Omental fat pad (tissue), 3 donors: ENCODE measurements at regions not wholly inside any gene's neighbourhood (a gene's known extent, or its start where the extent isn't known, plus 50 kb on each side); places are given as distances from the start of the nearest gene placed in this dataset.

Source experiments
- ATAC-seq: fragments of 150-250 bp; one replicate; pipeline ENCODE4 v1.9.1; 2016; ENCODE audit warnings: mild to moderate bottlenecking, moderate library complexity; ENCODE audit not compliant: low FRiP score
- DNase-seq: peaks from one replicate; pipeline ENCODE4 v3.0.0-alpha.2; 2019; ENCODE audit warnings: low spot score
- CTCF ChIP-seq, 3 donors: fragments of 450-650 bp; IDR thresholded peaks; one replicate each; pipeline ENCODE4 v1.5.1; 2016 to 2017; ENCODE audit warnings: antibody characterized with exemption in 3 of 3, mild to moderate bottlenecking in 3 of 3, moderate library complexity in 2 of 3

DNA sequence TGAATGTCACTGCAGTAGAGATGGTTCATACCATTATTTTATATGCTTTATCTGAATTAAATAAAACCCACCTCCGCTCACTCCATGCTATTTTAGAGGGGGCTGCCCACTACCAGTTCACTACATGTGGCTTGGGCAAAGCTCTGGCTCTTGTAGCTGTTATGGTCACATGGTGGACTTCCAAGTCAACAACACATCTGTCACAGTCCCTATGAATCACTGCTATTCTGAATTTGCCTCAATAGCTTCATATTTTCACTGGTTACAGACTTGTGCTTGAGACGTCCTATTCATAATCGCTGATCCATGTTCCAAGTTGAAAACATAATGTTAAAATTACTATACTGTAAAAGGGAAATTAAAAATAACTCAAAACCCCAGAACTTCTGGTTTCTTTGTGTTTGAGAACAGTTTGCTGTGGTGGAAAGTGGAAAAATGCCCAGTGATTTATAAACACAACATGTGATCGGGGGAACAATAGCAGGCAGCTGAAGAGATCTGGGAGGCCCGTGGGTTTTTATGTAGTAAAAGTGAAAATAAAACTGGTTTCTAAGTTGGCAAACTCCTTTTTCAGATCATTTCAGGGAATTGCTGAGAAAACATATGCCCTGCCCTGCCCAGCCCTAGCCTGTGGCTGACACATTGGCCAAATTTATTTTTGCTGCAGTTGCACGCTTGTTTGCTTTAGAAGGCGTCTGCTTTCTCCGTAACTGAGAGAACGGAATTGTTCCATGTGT, 128.8 kb upstream of the PRR23C start:
- no peak for DNase-seq
- ATAC-seq: peak; percentile 70
- TF ChIP-seq CTCF (IDR thresholded peaks at IDR 0.05): no peak

DNA sequence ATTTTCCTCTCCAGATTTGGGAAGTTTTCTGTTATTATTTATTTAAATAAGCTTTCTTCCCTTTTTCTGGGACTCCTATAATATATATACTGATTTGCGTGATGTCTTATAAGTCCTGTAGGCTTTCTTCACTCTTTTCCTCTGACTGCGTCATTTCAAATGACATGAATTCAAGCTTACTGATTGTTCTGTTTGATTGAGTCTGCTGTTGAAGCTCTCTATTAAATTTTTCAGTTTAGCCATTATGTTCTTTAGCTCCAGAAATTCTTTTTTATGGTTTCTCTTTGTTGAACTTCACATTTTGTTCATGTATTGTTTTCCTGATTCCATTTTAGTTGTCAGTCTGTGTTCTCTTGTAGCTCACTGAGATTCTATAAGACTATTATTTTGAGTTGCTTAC, 135.8 kb upstream of the PRR23C start:
- no peak for TF ChIP-seq CTCF (IDR thresholded peaks at IDR 0.05)
- ATAC-seq: no peak
- DNase-seq: no peak

DNA sequence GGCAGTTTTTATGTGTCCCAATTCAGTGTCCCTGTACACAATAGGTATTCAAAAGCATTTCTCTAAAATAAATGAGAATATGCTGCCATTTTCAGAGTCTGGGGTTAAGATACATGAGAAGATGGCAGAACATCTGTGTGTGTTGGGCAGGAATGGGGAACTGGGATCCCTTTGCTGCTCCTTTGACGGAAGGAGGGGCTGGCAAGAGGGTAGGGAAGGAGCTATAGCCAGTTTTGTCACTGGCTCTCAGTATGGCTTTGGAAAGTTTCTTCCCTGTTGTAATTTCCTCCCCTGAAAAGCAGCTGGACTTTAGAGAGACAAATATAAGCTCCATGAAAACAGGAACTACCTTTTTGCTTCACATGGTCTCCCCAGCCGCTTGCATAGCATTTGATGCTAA, 137.5 kb upstream of the PRR23C start:
- no peak for ATAC-seq
- no peak for TF ChIP-seq CTCF (IDR thresholded peaks at IDR 0.05)
- DNase-seq: no peak

- ATAC-seq (no peak), DNase-seq (no peak)
- no peak for TF ChIP-seq CTCF (IDR thresholded peaks at IDR 0.05)
Measured at GRCh38 chr3:139182598-139182997, 137.9 kb upstream of the PRR23C start.

- TF ChIP-seq CTCF (IDR thresholded peaks at IDR 0.05): no peak
- DNase-seq: no peak
- no peak for ATAC-seq
Measured at GRCh38 chr3:139185527-139185926, 140.8 kb upstream of the PRR23C start.

DNA sequence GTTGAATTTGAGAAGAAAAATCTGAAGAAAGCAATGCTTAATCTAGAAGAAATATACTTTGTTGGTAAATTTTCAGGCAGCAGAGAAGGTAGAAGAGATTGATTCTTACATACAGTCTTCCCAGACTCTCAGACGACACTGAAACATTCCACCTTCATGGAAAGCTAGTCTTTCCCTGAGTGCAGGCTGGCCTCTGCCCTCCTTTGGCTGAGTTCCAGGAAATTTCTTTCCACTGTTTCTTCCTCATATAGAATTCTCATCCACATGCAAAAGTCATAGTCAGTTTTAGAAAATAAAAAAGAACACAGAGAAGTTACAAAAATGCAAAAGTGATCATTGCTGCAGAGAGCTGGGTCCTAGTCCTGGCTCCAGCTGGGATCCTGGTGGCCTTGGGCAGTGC, 142.5 kb upstream of the PRR23C start:
- TF ChIP-seq CTCF (IDR thresholded peaks at IDR 0.05): no peak
- DNase-seq: no peak
- ATAC-seq: no peak

- DNase-seq (no peak), ATAC-seq (no peak)
- TF ChIP-seq CTCF (IDR thresholded peaks at IDR 0.05): no peak
Measured at GRCh38 chr3:139187648-139188047, 143.0 kb upstream of the PRR23C start.
